WTC11 (cell line): ENCODE measurements at regions not wholly inside any gene's neighbourhood (a gene's known extent, or its start where the extent isn't known, plus 50 kb on each side); places are given as distances from the start of the nearest gene placed in this dataset.

Experiments used
- ATAC-seq: fragments of 200-7000 bp; cut with Tn5 transposase; 2 replicates; pipeline ENCODE4 v1.10.0; 2021; ENCODE audit warnings: mild to moderate bottlenecking, moderate library complexity
- CTCF ChIA-PET: fragments of 300-600 bp; sonication (Branson Sonifier 250); formaldehyde crosslinking; loops from one replicate; lab custom pipeline; 2021; ENCODE audit warnings: antibody characterized with exemption; lab: Charles Lee
- POLR2A ChIA-PET: fragments of 350-600 bp; sonication (Branson Sonifier 250); formaldehyde crosslinking; loops from one replicate; lab custom pipeline; 2021; ENCODE audit warnings: antibody characterized with exemption; lab: Charles Lee
- DNase-seq: peaks from one replicate; pipeline ENCODE4 v3.0.0; 2021; ENCODE audit warnings: low spot score
- H3K27ac Mint-ChIP-seq: 2 replicates; pipeline ENCODE4 v1.8.0; 2021; ENCODE audit warnings: mixed read lengths
- H3K27me3 Mint-ChIP-seq: 2 replicates; pipeline ENCODE4 v1.8.0; 2021; ENCODE audit warnings: low read depth, mild to moderate bottlenecking, moderate library complexity, mixed read lengths
- H3K36me3 Mint-ChIP-seq: 2 replicates; pipeline ENCODE4 v1.8.0; 2021; ENCODE audit warnings: mixed read lengths
- H3K4me1 Mint-ChIP-seq: 2 replicates; pipeline ENCODE4 v1.8.0; 2022; ENCODE audit warnings: mixed read lengths
- H3K4me3 Mint-ChIP-seq: 2 replicates; pipeline ENCODE4 v1.8.0; 2021; ENCODE audit warnings: mild to moderate bottlenecking, moderate library complexity, mixed read lengths
- H3K9me3 Mint-ChIP-seq: 2 replicates; pipeline ENCODE4 v1.8.0; 2021; ENCODE audit warnings: mixed read lengths
- ATF3 ChIP-seq: sonication (generic); formaldehyde crosslinking; conservative IDR thresholded peaks from 2 replicates; pipeline ENCODE4 v1.8.1; 2022; ENCODE audit warnings: mild to moderate bottlenecking, missing genetic modification reagents
- E2F5 ChIP-seq: sonication (generic); formaldehyde crosslinking; IDR thresholded peaks from 2 replicates; pipeline ENCODE4 v1.8.1; 2022; ENCODE audit warnings: mild to moderate bottlenecking, moderate library complexity, missing genetic modification reagents
- ELF4 ChIP-seq: sonication (generic); formaldehyde crosslinking; IDR thresholded peaks from 2 replicates; pipeline ENCODE4 v1.8.1; 2022; ENCODE audit warnings: low read depth, mild to moderate bottlenecking, moderate library complexity, missing genetic modification reagents
- EMX1 ChIP-seq: fragments of 250-450 bp; sonication (Bioruptor Pico); IDR thresholded peaks from 2 replicates; pipeline ENCODE4 v1.8.0; 2021; ENCODE audit warnings: mild to moderate bottlenecking
- ETV6 ChIP-seq: sonication (generic); formaldehyde crosslinking; IDR thresholded peaks from 2 replicates; pipeline ENCODE4 v1.8.1; 2022; ENCODE audit warnings: mild to moderate bottlenecking, missing genetic modification reagents
- FOXK1 ChIP-seq: sonication (generic); formaldehyde crosslinking; IDR thresholded peaks from 2 replicates; pipeline ENCODE4 v1.8.0; 2022; ENCODE audit warnings: mild to moderate bottlenecking, moderate library complexity, missing genetic modification reagents
- GTF2I ChIP-seq: fragments of 250-450 bp; sonication (Bioruptor Pico); conservative IDR thresholded peaks from 2 replicates; pipeline ENCODE4 v1.4.0; 2021; ENCODE audit warnings: mild to moderate bottlenecking
- HMGXB4 ChIP-seq: sonication (generic); formaldehyde crosslinking; IDR thresholded peaks from 2 replicates; pipeline ENCODE4 v1.8.1; 2023; ENCODE audit warnings: mild to moderate bottlenecking, moderate library complexity, missing genetic modification reagents
- MAX ChIP-seq: sonication (generic); formaldehyde crosslinking; IDR thresholded peaks from 2 replicates; pipeline ENCODE4 v1.8.0; 2022; ENCODE audit warnings: mild to moderate bottlenecking, missing genetic modification reagents
- NR1H2 ChIP-seq: sonication (generic); formaldehyde crosslinking; IDR thresholded peaks from 2 replicates; pipeline ENCODE4 v1.9.0; 2021; ENCODE audit warnings: mild to moderate bottlenecking, moderate library complexity, missing genetic modification reagents
- SMAD3 ChIP-seq: sonication (generic); formaldehyde crosslinking; IDR thresholded peaks from 2 replicates; pipeline ENCODE4 v1.8.0; 2022; ENCODE audit warnings: missing genetic modification reagents, mild to moderate bottlenecking, borderline replicate concordance
- SOX15 ChIP-seq: fragments of 250-450 bp; sonication (Bioruptor Pico); IDR thresholded peaks from 2 replicates; pipeline ENCODE4 v1.9.0; 2021; ENCODE audit warnings: mild to moderate bottlenecking
- TEAD1 ChIP-seq: sonication (generic); formaldehyde crosslinking; IDR thresholded peaks from 2 replicates; pipeline ENCODE4 v1.8.0; 2022; ENCODE audit warnings: mild to moderate bottlenecking, missing genetic modification reagents
- USF2 ChIP-seq: sonication (generic); formaldehyde crosslinking; IDR thresholded peaks from 2 replicates; pipeline ENCODE4 v1.8.1; 2023; ENCODE audit warnings: mild to moderate bottlenecking, missing genetic modification reagents, moderate library complexity
- ZNF317 ChIP-seq: sonication (generic); formaldehyde crosslinking; IDR thresholded peaks from 2 replicates; pipeline ENCODE4 v1.8.1; 2023; ENCODE audit warnings: low read depth, mild to moderate bottlenecking, moderate library complexity, missing genetic modification reagents, borderline replicate concordance
- ZNF532 ChIP-seq: fragments of 250-450 bp; sonication (Bioruptor Pico); IDR thresholded peaks from 2 replicates; pipeline ENCODE4 v1.9.0; 2021; ENCODE audit warnings: mild to moderate bottlenecking, borderline replicate concordance
- TF ChIP-seq, protein P1 (sequence below): fragments of 250-450 bp; sonication (Bioruptor Pico); IDR thresholded peaks from 2 replicates; pipeline ENCODE4 v2.1.2; 2022; ENCODE audit warnings: mild to moderate bottlenecking, moderate library complexity
- TF ChIP-seq, protein P2 (sequence below): sonication (generic); formaldehyde crosslinking; IDR thresholded peaks from 2 replicates; pipeline ENCODE4 v1.8.0; 2022; ENCODE audit warnings: mild to moderate bottlenecking, missing genetic modification reagents

DNA sequence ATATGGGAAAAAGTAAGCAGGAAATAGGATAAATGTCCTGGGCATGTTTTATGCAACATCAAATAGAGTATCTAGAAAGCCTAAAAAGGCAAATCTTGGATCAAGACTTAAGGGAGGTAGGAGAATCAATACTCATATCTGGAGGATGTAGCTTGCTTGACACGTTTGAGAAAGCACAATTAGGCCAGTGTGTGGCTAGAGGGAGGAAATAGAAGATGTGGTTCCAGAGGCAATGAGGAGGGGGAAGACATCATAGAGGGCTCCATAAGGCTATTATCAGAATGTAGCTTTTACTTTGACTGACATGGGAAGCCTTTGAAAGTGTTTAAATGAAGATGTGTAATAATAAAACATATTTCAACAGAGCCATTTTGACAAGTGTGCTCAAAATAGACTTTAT is 200.7 kb upstream of the CDH12 start:
- TF ChIP-seq NR1H2 (CRISPR knock-in tag) (no peak), ELF4 (CRISPR knock-in tag) (no peak), MAX (no peak), ZNF532 (CRISPR knock-in tag) (no peak), E2F5 (CRISPR knock-in tag) (no peak), EMX1 (no peak), SOX15 (CRISPR knock-in tag) (no peak), USF2 (CRISPR knock-in tag) (no peak), GTF2I (CRISPR knock-in tag) (no peak), ETV6 (CRISPR knock-in tag) (no peak), HMGXB4 (CRISPR knock-in tag) (no peak), ATF3 (no peak), ZNF317 (CRISPR knock-in tag) (no peak), TEAD1 (no peak)
- TF ChIP-seq, protein P1, sequence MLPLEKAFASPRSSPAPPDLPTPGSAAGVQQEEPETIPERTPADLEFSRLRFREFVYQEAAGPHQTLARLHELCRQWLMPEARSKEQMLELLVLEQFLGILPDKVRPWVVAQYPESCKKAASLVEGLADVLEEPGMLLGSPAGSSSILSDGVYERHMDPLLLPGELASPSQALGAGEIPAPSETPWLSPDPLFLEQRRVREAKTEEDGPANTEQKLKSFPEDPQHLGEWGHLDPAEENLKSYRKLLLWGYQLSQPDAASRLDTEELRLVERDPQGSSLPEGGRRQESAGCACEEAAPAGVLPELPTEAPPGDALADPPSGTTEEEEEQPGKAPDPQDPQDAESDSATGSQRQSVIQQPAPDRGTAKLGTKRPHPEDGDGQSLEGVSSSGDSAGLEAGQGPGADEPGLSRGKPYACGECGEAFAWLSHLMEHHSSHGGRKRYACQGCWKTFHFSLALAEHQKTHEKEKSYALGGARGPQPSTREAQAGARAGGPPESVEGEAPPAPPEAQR (CRISPR knock-in tag): no peak
- no peaks in the 10 kb centered on the region for H3K36me3 Mint-ChIP-seq
- ChIA-PET CTCF (no interaction called here), POLR2A (no interaction called here)
- no peaks in the 10 kb centered on the region for H3K9me3 Mint-ChIP-seq
- ATAC-seq (no peak), DNase-seq (no peak)
- H3K4me3 Mint-ChIP-seq: no peak overlapping the region
- H3K4me1 Mint-ChIP-seq: no peaks in the 10 kb centered on the region
- no peak overlapping the region for H3K27ac Mint-ChIP-seq
- no peaks in the 10 kb centered on the region for H3K27me3 Mint-ChIP-seq

GRCh38 chr5:23042226-23042625 is 189.1 kb upstream of the CDH12 start:
- ATAC-seq: no peak; the same call in 1 of the 2 replicates
- no peak overlapping the region for H3K27ac Mint-ChIP-seq
- H3K4me3 Mint-ChIP-seq: no peak overlapping the region
- H3K27me3 Mint-ChIP-seq: no peaks in the 10 kb centered on the region
- H3K9me3 Mint-ChIP-seq: no peaks in the 10 kb centered on the region
- no peaks in the 10 kb centered on the region for H3K4me1 Mint-ChIP-seq
- POLR2A ChIA-PET: no interaction called here
- H3K36me3 Mint-ChIP-seq: no peaks in the 10 kb centered on the region
- TF ChIP-seq, protein P2, sequence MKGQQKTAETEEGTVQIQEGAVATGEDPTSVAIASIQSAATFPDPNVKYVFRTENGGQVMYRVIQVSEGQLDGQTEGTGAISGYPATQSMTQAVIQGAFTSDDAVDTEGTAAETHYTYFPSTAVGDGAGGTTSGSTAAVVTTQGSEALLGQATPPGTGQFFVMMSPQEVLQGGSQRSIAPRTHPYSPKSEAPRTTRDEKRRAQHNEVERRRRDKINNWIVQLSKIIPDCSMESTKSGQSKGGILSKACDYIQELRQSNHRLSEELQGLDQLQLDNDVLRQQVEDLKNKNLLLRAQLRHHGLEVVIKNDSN (CRISPR knock-in tag): no peak
- TF ChIP-seq FOXK1 (no peak), TEAD1 (no peak), SMAD3 (CRISPR knock-in tag) (no peak)
- DNase-seq: no peak
- CTCF ChIA-PET: no interaction called here
